ENCODE measurements at regions not wholly inside any gene's neighbourhood (a gene's known extent, or its start where the extent isn't known, plus 50 kb on each side); places are given as distances from the start of the nearest gene placed in this dataset.

GRCh38 chr5:106167766-106168165, 1503.0 kb downstream of the EFNA5 start:
- no peaks in the 10 kb centered on the region for H3K9me2 ChIP-seq (ENCODE audit: insufficient read depth)
- peaks cover 0 to 12% of the 10 kb centered on the region in 2 experiments; a peak in 2 of 4 replicates for H3K4me1 ChIP-seq (ENCODE audit: control insufficient read depth in 1 of 2, insufficient read depth in 2 of 2, low read length in 2 of 2)
- DNase-seq (ENCODE audit: low read depth, low spot score) (no peak), ATAC-seq (no peak)
- no peaks in the 10 kb centered on the region for H3K9me3 ChIP-seq (ENCODE audit: control insufficient read depth in 1 of 2, insufficient read depth in 1 of 2, low read depth in 1 of 2, low read length in 2 of 2)
- H4K20me1 ChIP-seq (ENCODE audit: insufficient read depth): no peaks in the 10 kb centered on the region
- H3K4me3 ChIP-seq (replicated peaks in 1 of 2; ENCODE audit: low read depth in 1 of 2, low read length in 2 of 2): no peak overlapping the region
- intact Hi-C loops (cut with micrococcal nuclease): no loop called here
- CTCF ChIA-PET: no interaction called here
- TF ChIP-seq JUND (IDR thresholded peaks at IDR 0.05) (no peak), POLR2AphosphoS5 (IDR thresholded peaks at IDR 0.05; ENCODE audit: low read depth, low read length) (no peak), YY1 (IDR thresholded peaks at IDR 0.05; ENCODE audit: extremely low read depth, insufficient replicate concordance, low read depth, low read length) (no peak)
- RAD21 ChIA-PET (ENCODE audit: low non-redundant PET in 1 of 2, low total read pairs in 2 of 2, uncharacterized antibody in 2 of 2, unreplicated experiment in 2 of 2): no interaction called here
- H2AFZ ChIP-seq (ENCODE audit: low read depth, low read length, poor library complexity, severe bottlenecking): no peak overlapping the region
- H3K36me3 ChIP-seq (ENCODE audit: control insufficient read depth in 1 of 2, insufficient read depth in 2 of 2, low read length in 2 of 2): no peaks in the 10 kb centered on the region
- no peak overlapping the region for H3K4me2 ChIP-seq (ENCODE audit: low read length)
- H3K79me2 ChIP-seq (ENCODE audit: insufficient read depth, low read length): no peaks in the 10 kb centered on the region
- H3K27ac ChIP-seq (ENCODE audit: low read depth, low read length): no peak overlapping the region
- no peak overlapping the region for H3K9ac ChIP-seq (ENCODE audit: low read length)
- no TSS peak for BruUV-seq (replicated peaks)
- H3K27me3 ChIP-seq (ENCODE audit: insufficient read depth, low read length): no peaks in the 10 kb centered on the region
- POLR2A ChIA-PET: no interaction called here

- no peak for DNase-seq (ENCODE audit: low read depth, low spot score)
- no peaks in the 10 kb centered on the region for H3K36me3 ChIP-seq (ENCODE audit: control insufficient read depth in 1 of 2, insufficient read depth in 2 of 2, low read length in 2 of 2)
- no peak overlapping the region for H3K27ac ChIP-seq (ENCODE audit: low read depth, low read length)
- POLR2A ChIA-PET: no interaction called here
- H3K9me2 ChIP-seq (ENCODE audit: insufficient read depth): no peaks in the 10 kb centered on the region
- intact Hi-C loops (cut with micrococcal nuclease): no loop called here
- H3K4me2 ChIP-seq (ENCODE audit: low read length): no peak overlapping the region
- RAD21 ChIA-PET (ENCODE audit: low non-redundant PET in 1 of 2, low total read pairs in 2 of 2, uncharacterized antibody in 2 of 2, unreplicated experiment in 2 of 2): no interaction called here
- H3K4me3 ChIP-seq (replicated peaks in 1 of 2; ENCODE audit: low read depth in 1 of 2, low read length in 2 of 2): no peak overlapping the region
- no TSS peak for BruUV-seq (replicated peaks)
- ATAC-seq: no peak
- H2AFZ ChIP-seq (ENCODE audit: low read depth, low read length, poor library complexity, severe bottlenecking): no peak overlapping the region
- H3K27me3 ChIP-seq (ENCODE audit: insufficient read depth, low read length): no peaks in the 10 kb centered on the region
- CTCF ChIA-PET: no interaction called here
- no peak overlapping the region for H3K9ac ChIP-seq (ENCODE audit: low read length)
- no peaks in the 10 kb centered on the region for H3K79me2 ChIP-seq (ENCODE audit: insufficient read depth, low read length)
- H4K20me1 ChIP-seq (ENCODE audit: insufficient read depth): no peaks in the 10 kb centered on the region
- H3K9me3 ChIP-seq (ENCODE audit: control insufficient read depth in 1 of 2, insufficient read depth in 1 of 2, low read depth in 1 of 2, low read length in 2 of 2): no peaks in the 10 kb centered on the region
- H3K4me1 ChIP-seq (ENCODE audit: control insufficient read depth in 1 of 2, insufficient read depth in 2 of 2, low read length in 2 of 2): no peaks in the 10 kb centered on the region
- no peak for TF ChIP-seq ATF3 (IDR thresholded peaks at IDR 0.05)
- no peak for TF ChIP-seq CEBPB (IDR thresholded peaks at IDR 0.05; ENCODE audit: low read depth)
- TF ChIP-seq ELF1 (IDR thresholded peaks at IDR 0.05; ENCODE audit: borderline replicate concordance, low read depth): no peak
- TF ChIP-seq SP1 (IDR thresholded peaks at IDR 0.05; ENCODE audit: low read depth): no peak
- no peak for TF ChIP-seq YY1 (IDR thresholded peaks at IDR 0.05; ENCODE audit: extremely low read depth, insufficient replicate concordance, low read depth, low read length)
- TF ChIP-seq POLR2AphosphoS5 (IDR thresholded peaks at IDR 0.05; ENCODE audit: low read depth, low read length): no peak
- TF ChIP-seq SRF (IDR thresholded peaks at IDR 0.05; ENCODE audit: low read depth): no peak
- no peak for TF ChIP-seq ZBTB33 (IDR thresholded peaks at IDR 0.05; ENCODE audit: extremely low read depth, insufficient replicate concordance, low read length)
- TF ChIP-seq JUND (IDR thresholded peaks at IDR 0.05): no peak
- TF ChIP-seq ZFX (IDR thresholded peaks at IDR 0.05): no peak
- TF ChIP-seq EZH2 (IDR thresholded peaks at IDR 0.05): no peak
- TF ChIP-seq SIN3A (IDR thresholded peaks at IDR 0.05; ENCODE audit: low read depth): no peak
- no peak for TF ChIP-seq FOSL1 (IDR thresholded peaks at IDR 0.05; ENCODE audit: low read depth)
- no peak for TF ChIP-seq TCF7L2 (IDR thresholded peaks at IDR 0.05; ENCODE audit: borderline replicate concordance, extremely low read depth, insufficient read depth, insufficient read length)
- no peak for TF ChIP-seq ZNF274 (IDR thresholded peaks at IDR 0.05; ENCODE audit: low read depth, low read length)
- no peak for TF ChIP-seq RAD21 (IDR thresholded peaks at IDR 0.05; ENCODE audit: low read depth)
- TF ChIP-seq REST (IDR thresholded peaks at IDR 0.05; ENCODE audit: low read depth): no peak
These were observed 1507.5 kb downstream of the EFNA5 start for GRCh38 chr5:106163233-106163632.

Measured in HCT116 (cell line).